Naive B cell (primary cell): ENCODE measurements at regions not wholly inside any gene's neighbourhood (a gene's known extent, or its start where the extent isn't known, plus 50 kb on each side); places are given as distances from the start of the nearest gene placed in this dataset.

ENCODE experiments used
- ATAC-seq, 2 donors: fragments of 150-1000 bp; cut with Tn5 transposase; 2 replicates each; pipeline ENCODE4 v1.10.0; 2021; ENCODE audit warnings: low read depth in 2 of 2, mild to moderate bottlenecking in 2 of 2, moderate library complexity in 2 of 2
- DNase-seq: peaks from one replicate; pipeline ENCODE4 v3.0.0; 2022
- H3K27ac Mint-ChIP-seq, 6 donors: one replicate each; pipeline ENCODE4 v1.8.0; 2020 to 2022; ENCODE audit warnings: mild to moderate bottlenecking in 6 of 6, mixed read lengths in 6 of 6, moderate library complexity in 5 of 6, inconsistent platforms in 2 of 6
- H3K27me3 Mint-ChIP-seq, 3 donors: one replicate each; pipeline ENCODE4 v1.8.0; 2021 to 2022; ENCODE audit warnings: mixed read lengths in 3 of 3, mild to moderate bottlenecking in 1 of 3
- H3K36me3 Mint-ChIP-seq, 2 donors: one replicate each; pipeline ENCODE4 v1.8.0; 2020 to 2022; ENCODE audit warnings: mixed read lengths in 2 of 2, inconsistent platforms in 1 of 2, mild to moderate bottlenecking in 1 of 2
- H3K4me1 Mint-ChIP-seq, 3 donors: one replicate each; pipeline ENCODE4 v1.8.0; 2020 to 2022; ENCODE audit warnings: mixed read lengths in 3 of 3, inconsistent platforms in 1 of 3, mild to moderate bottlenecking in 1 of 3, moderate library complexity in 1 of 3
- H3K4me3 Mint-ChIP-seq, 8 donors: one replicate each; pipeline ENCODE4 v1.8.0; 2020 to 2022; ENCODE audit warnings: mild to moderate bottlenecking in 8 of 8, mixed read lengths in 8 of 8, moderate library complexity in 8 of 8, inconsistent platforms in 2 of 8
- H3K9me3 Mint-ChIP-seq, 7 donors: one replicate each; pipeline ENCODE4 v1.8.0; 2020 to 2022; ENCODE audit warnings: mixed read lengths in 7 of 7, mild to moderate bottlenecking in 5 of 7, inconsistent platforms in 2 of 7, moderate library complexity in 1 of 7

DNA sequence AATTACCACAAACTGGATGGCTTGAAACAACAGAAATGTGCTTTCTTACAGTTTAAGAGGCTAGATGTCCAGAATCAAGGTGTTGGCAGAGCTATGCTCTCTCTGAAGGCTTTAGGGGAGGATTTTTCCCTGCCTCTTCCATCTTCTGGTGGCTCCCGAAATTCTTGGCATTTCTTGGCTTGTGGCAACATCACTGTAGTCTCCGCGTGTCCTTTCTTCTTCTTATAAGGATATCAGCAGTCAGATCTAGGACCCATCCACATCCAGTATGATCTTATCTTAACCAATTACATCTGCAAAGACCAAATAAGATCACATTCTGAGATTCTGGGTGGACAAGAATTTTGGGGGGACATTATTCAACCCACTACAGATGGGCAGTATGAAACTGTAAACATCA lies 119.2 kb upstream of the PMFBP1 start:
- peaks cover 0 to 8% of the 10 kb centered on the region in 2 donors for H3K36me3 Mint-ChIP-seq
- ATAC-seq (no peak), DNase-seq (no peak)
- no peaks in the 10 kb centered on the region for H3K4me1 Mint-ChIP-seq
- H3K27me3 Mint-ChIP-seq, result no peaks in the 10 kb centered on the region
- no peak overlapping the region for H3K27ac Mint-ChIP-seq
- H3K9me3 Mint-ChIP-seq, result peaks cover 0 to 1% (median 0%) of the 10 kb centered on the region in 7 donors
- H3K4me3 Mint-ChIP-seq, result no peak overlapping the region

DNA sequence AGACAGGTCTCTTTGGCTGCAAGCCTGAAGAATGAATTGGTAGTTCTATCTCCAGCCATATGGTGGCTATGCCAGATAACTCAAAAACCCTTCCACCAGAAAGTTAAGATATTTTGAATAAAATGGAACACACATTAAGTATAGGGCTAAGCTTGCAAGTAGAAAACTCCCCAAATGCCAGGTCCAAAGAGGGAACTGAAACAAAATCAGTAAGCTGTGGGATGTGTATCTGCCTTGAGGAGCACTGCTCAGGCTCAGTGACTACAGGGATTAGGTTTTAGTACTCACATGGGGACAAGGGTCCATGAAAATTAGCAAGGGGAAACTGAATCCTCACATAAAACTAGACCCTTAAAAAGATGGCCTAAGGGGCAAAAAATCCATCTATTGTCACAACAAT lies 115.7 kb upstream of the PMFBP1 start:
- ATAC-seq (no peak), DNase-seq (no peak)
- Mint-ChIP-seq H3K36me3 (peaks cover 0 to 4% of the 10 kb centered on the region in 2 donors), H3K4me3 (no peak overlapping the region), H3K4me1 (no peaks in the 10 kb centered on the region), H3K27me3 (no peaks in the 10 kb centered on the region), H3K27ac (no peak overlapping the region), H3K9me3 (peaks cover 0 to 1% (median 0%) of the 10 kb centered on the region in 7 donors)

DNA sequence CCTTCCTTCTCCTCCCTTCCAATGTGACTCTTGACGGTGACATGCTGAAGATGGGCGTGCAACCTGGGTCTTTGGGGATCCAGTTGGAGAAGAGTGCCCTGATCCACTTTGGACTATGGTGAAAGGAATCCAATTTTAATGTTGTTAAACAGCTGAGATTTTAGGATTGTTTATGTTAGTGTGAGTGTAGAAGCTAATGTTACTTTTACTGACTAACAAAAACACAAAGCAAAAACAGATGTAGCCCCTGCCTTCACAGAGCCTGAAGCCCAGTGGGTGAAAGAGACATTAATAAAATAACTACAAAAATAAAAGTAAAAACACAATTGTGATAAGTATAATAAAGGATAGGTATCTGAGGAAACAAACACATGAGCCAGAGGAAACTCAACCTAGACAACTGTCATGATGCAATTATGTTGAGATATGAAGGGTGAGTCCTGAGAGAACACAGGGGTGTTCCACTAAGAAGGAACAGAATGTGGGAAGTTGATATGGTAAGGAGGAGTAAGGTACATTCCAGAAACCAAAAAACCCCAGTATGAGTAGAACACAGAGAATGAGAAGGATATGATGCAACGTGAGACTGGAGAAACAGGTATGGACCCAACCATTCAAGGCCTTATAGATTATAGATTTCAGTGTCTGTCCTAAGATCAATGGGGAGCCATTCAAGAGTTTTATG lies 115.1 kb upstream of the PMFBP1 start:
- ATAC-seq (no peak), DNase-seq (no peak)
- Mint-ChIP-seq H3K4me1 (no peaks in the 10 kb centered on the region), H3K27me3 (no peaks in the 10 kb centered on the region), H3K9me3 (peaks cover 0 to 1% (median 0%) of the 10 kb centered on the region in 7 donors), H3K36me3 (peaks cover 0 to 4% of the 10 kb centered on the region in 2 donors), H3K27ac (no peak overlapping the region), H3K4me3 (no peak overlapping the region)

DNA sequence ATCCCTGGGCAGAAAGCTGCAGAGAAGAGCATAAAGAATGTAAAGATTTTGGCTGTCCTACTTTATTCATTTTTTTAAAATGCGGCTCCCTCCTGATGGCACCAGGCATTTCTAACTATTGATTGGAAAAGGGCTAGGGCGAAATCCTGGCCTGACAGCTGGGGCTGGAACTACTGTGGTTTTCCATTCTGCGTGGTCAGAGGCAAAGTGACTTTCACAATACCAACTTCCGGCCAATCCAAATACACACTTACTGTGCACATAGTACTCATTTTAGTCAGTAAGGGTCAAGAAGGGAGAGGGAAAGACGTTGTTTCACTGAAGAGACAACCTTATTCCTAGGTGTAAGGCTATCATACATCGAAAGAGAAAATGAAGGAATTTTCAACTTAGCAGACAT lies 113.8 kb upstream of the PMFBP1 start:
- peaks cover 0 to 1% (median 0%) of the 10 kb centered on the region in 7 donors for H3K9me3 Mint-ChIP-seq
- H3K27me3 Mint-ChIP-seq, result no peaks in the 10 kb centered on the region
- no peak for ATAC-seq
- H3K4me3 Mint-ChIP-seq, result no peak overlapping the region
- no peak overlapping the region for H3K27ac Mint-ChIP-seq
- H3K36me3 Mint-ChIP-seq, result peaks cover 0 to 4% of the 10 kb centered on the region in 2 donors
- no peak for DNase-seq
- H3K4me1 Mint-ChIP-seq, result no peaks in the 10 kb centered on the region

DNA sequence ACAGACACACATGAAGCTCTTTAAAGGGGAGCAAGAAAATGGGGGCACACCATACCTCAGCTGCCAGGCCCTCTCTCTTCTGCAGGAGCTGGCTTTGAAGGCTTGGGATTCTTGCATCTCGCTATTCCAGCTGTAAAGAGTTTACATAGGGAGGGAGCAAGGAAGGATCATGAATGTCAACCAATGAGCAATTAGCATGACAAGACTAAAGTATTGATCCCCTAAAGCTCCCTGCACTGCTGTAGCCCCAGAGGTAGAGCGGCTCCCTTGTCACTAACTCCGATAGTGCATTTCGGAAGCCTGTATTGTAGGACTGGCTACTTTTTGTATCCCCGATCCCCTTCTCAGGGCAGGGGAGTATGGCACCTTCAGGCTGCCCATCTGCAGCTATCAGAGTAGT lies 113.4 kb upstream of the PMFBP1 start:
- ATAC-seq (no peak), DNase-seq (no peak)
- H3K9me3 Mint-ChIP-seq, result peaks cover 0 to 1% (median 0%) of the 10 kb centered on the region in 7 donors
- no peak overlapping the region for H3K4me3 Mint-ChIP-seq
- no peak overlapping the region for H3K27ac Mint-ChIP-seq
- H3K4me1 Mint-ChIP-seq, result no peaks in the 10 kb centered on the region
- peaks cover 0 to 3% of the 10 kb centered on the region in 2 donors for H3K36me3 Mint-ChIP-seq
- no peaks in the 10 kb centered on the region for H3K27me3 Mint-ChIP-seq

DNA sequence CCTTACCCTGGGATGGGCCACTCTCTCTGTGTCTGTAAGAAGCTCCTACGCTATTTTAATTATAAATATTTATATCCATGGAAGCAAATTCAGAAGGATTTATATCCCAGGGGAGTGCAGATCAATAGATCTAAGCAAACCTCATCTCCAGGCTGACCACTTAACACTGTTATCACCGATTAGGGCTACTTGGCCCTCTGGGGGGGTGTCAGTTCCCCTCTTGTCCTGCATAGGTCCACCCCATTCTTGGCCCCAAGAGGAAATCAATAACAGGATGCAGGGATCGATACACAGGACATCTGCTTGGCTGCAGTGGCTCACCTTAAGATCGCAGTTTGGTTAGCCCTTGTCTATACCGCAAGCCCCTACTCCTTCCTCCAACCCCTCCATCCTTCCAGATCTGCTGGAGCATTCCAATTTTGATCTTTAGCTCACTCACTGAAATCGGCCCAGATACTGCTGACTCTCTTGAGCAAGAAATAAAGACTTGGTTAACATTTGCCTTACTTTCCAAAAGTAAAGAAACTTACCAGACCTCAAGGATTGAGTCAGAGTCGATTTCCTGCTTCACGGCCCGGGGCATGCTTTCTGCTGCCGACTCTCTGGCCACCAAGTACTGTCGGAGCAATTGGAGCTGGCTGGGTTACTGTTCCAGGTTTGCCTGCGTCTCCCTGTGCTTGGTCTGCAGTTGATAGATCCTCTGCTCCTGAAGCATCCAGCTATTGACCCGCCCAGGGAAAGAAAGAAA lies 112.3 kb upstream of the PMFBP1 start:
- no peak overlapping the region for H3K27ac Mint-ChIP-seq
- no peaks in the 10 kb centered on the region for H3K27me3 Mint-ChIP-seq
- no peak for ATAC-seq
- no peak for DNase-seq
- no peaks in the 10 kb centered on the region for H3K4me1 Mint-ChIP-seq
- no peaks in the 10 kb centered on the region for H3K36me3 Mint-ChIP-seq
- H3K4me3 Mint-ChIP-seq, result no peak overlapping the region
- no peaks in the 10 kb centered on the region for H3K9me3 Mint-ChIP-seq

DNA sequence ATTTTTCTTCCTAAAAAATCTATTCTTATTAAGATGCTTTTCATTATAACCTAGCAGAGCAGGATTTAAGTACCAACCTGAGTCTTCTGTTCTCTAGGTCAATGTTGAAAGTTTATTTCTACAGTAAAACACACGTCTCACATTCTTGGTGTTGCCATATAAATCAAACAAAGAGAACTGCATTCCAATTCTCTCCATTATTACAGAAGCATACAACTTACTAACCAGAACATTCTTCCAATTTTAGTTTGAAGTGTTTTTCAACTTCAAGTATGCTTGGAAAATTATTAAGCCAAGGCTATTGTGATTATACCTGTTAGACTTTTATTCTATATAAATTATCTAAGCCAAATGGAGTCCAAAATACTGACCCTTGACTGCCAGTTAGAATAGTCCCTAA lies 110.4 kb upstream of the PMFBP1 start:
- Mint-ChIP-seq H3K27ac (no peak overlapping the region), H3K36me3 (no peaks in the 10 kb centered on the region), H3K4me3 (no peak overlapping the region), H3K4me1 (no peaks in the 10 kb centered on the region), H3K27me3 (no peaks in the 10 kb centered on the region), H3K9me3 (no peaks in the 10 kb centered on the region)
- no peak for DNase-seq
- no peak for ATAC-seq

DNA sequence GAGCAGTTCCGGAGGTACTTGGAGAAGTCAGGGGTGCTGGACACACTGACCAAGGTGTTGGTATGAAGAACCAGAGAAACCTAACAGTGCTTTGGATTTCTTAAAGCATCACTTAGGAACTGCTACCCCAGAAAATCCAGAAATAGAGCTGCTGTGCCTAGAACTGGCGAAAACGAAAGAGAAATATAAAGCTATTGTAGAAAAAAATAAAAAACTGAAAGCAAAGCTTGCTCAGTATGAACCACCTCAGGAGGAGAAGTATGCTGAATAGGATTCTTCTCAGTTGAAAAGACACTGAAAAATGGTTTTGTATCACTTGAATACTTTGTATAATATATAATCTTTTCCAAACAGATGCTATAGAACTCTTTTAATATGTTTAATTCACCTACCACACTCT lies 106.3 kb upstream of the PMFBP1 start:
- no peak for DNase-seq

DNA sequence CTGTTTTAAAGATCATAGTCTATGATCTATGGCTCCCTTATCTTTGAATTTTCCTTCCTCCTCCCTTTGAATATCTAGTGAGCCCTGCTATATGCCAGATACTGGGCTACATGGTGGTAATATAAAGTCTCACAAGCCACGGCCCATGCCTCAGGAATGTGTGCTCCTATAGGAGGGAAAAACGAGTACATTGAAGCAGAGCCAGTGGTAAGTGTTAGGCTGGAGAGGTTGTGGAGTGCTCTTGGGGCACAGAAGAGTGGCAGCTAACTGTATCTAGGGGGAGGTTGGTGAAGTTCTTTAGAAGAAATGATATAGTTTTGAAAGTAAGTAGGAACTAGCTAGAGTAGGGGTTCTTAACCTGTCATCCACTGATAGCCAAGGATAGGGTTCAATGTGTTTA lies 105.8 kb upstream of the PMFBP1 start:
- DNase-seq (no peak), ATAC-seq (no peak)
- no peaks in the 10 kb centered on the region for H3K4me1 Mint-ChIP-seq
- H3K36me3 Mint-ChIP-seq, result no peaks in the 10 kb centered on the region
- no peaks in the 10 kb centered on the region for H3K27me3 Mint-ChIP-seq
- H3K4me3 Mint-ChIP-seq, result no peak overlapping the region
- no peaks in the 10 kb centered on the region for H3K9me3 Mint-ChIP-seq
- H3K27ac Mint-ChIP-seq, result peak overlapping the region in 1 of 6 donors; percentile 1

More for the DNA sequence above, 106.3 kb upstream of the PMFBP1 start:
- no peaks in the 10 kb centered on the region for H3K9me3 Mint-ChIP-seq
- H3K36me3 Mint-ChIP-seq, result no peaks in the 10 kb centered on the region
- no peak overlapping the region for H3K4me3 Mint-ChIP-seq
- no peak for ATAC-seq
- no peaks in the 10 kb centered on the region for H3K4me1 Mint-ChIP-seq
- H3K27ac Mint-ChIP-seq, result no peak overlapping the region
- no peaks in the 10 kb centered on the region for H3K27me3 Mint-ChIP-seq

DNA sequence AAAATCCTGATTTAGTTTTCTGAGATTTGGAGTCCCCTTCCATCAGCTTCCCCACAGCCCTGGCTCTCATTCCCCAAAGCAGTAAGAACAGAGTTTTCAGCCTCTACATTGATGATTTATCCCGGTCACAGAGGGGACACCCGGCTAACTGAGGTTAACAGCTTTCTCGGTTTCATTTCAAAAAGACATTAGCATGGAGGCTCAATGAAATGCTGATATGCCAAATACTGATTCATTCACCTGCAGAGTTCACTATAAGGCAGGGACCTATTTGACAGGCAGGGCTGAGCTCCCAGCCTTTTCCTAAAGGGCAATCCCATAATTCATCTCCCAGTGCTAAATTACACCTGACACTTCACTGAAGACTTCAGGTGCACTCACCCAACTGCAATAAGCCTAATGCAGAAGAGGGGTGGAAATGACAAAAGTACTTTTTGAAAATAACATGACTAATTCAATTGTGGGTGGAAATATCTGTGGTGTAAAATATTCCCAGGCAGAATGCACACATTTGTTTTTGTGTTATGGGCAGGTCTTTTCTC lies 99.8 kb upstream of the PMFBP1 start:
- H3K27ac Mint-ChIP-seq, result no peak overlapping the region
- H3K9me3 Mint-ChIP-seq, result peaks cover 0 to 9% (median 1%) of the 10 kb centered on the region in 7 donors
- no peaks in the 10 kb centered on the region for H3K27me3 Mint-ChIP-seq
- H3K4me3 Mint-ChIP-seq, result no peak overlapping the region
- H3K36me3 Mint-ChIP-seq, result peaks cover 11 to 14% of the 10 kb centered on the region in 2 donors
- H3K4me1 Mint-ChIP-seq, result no peaks in the 10 kb centered on the region
- ATAC-seq, result no peak
- no peak for DNase-seq

DNA sequence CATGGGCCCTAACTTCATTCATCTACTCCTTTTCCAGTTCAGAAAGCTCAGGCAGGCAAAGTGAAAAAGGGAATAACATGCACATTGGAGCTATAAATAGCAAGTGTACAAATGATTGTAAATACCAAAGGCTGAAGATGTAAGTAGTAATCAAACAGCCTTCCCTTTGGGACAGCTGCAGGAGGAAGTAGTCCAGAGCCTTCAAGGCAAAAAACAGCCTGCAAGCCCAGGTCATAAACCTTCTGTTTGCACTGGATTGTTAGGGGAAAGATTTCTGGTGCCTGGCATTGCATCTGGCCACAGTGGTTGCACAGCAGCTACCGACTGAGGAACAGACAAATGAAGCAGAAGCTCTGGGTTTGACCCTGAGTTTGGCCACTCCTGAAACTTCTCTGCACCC lies 98.6 kb upstream of the PMFBP1 start:
- no peak overlapping the region for H3K4me3 Mint-ChIP-seq
- H3K9me3 Mint-ChIP-seq, result peaks cover 0 to 9% (median 1%) of the 10 kb centered on the region in 7 donors

DNA sequence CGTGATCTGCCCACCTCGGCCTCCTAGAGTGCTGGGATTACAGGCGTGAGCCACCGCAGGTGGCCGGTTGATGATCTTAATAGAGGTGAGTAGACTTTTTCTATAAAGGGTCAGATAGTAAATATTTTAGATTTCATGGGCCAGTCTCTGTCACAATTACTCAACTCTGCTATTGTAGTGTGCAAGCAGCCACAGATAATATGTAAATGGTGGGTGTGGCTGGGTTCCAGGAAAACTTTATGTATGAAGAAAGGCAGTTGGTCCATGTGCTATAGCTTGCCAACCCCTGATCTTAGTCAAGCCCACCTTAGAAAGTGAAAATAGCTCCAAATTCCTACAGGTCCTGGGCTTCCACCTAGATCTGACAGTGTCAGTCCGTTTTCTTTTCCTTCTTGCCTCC lies 94.9 kb upstream of the PMFBP1 start:
- H3K27ac Mint-ChIP-seq, result no peak overlapping the region
- DNase-seq (no peak), ATAC-seq (no peak)
- peaks cover 11 to 14% of the 10 kb centered on the region in 2 donors for H3K36me3 Mint-ChIP-seq
- H3K9me3 Mint-ChIP-seq, result peaks cover 0 to 9% (median 1%) of the 10 kb centered on the region in 7 donors
- H3K27me3 Mint-ChIP-seq, result no peaks in the 10 kb centered on the region
- no peaks in the 10 kb centered on the region for H3K4me1 Mint-ChIP-seq
- no peak overlapping the region for H3K4me3 Mint-ChIP-seq

More for the DNA sequence above, 98.6 kb upstream of the PMFBP1 start:
- Mint-ChIP-seq H3K27me3 (no peaks in the 10 kb centered on the region), H3K36me3 (peaks cover 11 to 14% of the 10 kb centered on the region in 2 donors), H3K27ac (no peak overlapping the region), H3K4me1 (no peaks in the 10 kb centered on the region)
- ATAC-seq (no peak), DNase-seq (no peak)

DNA sequence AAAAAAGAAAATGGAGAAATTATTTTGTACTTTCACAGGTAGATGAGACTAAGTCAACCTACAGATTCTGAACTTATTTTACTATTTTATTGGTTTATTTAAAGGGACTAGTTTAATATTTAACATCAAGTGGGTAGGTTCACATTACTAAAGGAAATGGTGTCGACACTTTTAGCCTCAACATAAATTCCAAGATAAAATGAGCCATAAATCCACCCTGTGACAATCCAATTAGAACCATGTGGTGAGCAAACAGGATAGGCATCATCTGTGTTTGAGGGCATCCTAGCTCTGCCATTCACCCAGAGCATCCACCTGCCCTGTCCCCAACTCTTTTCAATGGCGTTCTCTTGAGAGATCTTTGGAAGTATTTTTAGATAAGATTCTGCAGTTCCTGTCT lies 92.8 kb upstream of the PMFBP1 start:
- Mint-ChIP-seq H3K27ac (no peak overlapping the region), H3K9me3 (peaks cover 0 to 9% (median 1%) of the 10 kb centered on the region in 7 donors), H3K27me3 (no peaks in the 10 kb centered on the region), H3K36me3 (peaks cover 11 to 14% of the 10 kb centered on the region in 2 donors), H3K4me3 (no peak overlapping the region), H3K4me1 (no peaks in the 10 kb centered on the region)
- DNase-seq, result no peak
- no peak for ATAC-seq

DNA sequence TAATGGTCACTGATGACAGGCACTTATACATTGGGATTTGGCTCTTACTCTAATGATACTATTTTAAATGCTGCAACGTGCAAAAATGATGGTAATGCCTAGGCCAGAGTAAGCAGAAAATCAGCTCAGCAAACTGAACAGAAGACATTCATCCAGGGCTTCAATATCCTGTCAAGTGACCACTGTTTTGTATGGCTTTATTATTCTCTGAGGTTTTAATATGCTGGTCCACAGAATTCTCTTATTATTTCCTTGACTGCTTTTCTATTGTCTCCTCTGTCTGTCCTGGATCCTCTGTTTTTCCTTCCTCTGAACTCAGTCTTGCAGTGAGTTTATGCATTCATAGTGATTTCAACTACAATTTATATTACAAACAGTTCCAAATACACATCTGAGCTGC lies 90.8 kb upstream of the PMFBP1 start:
- Mint-ChIP-seq H3K9me3 (peaks cover 0 to 6% (median 0%) of the 10 kb centered on the region in 7 donors), H3K4me3 (no peak overlapping the region), H3K4me1 (no peaks in the 10 kb centered on the region), H3K27ac (no peak overlapping the region), H3K27me3 (no peaks in the 10 kb centered on the region), H3K36me3 (no peaks in the 10 kb centered on the region)
- DNase-seq (no peak), ATAC-seq (no peak)
